Dedifferentiated amniotic fluid mesenchymal stem cell (primary cell): ENCODE measurements at regions not wholly inside any gene's neighbourhood (a gene's known extent, or its start where the extent isn't known, plus 50 kb on each side); places are given as distances from the start of the nearest gene placed in this dataset.

Source experiments
- DNase-seq: peaks from one replicate; pipeline ENCODE4 v3.0.0-alpha.2; 2016; ENCODE audit errors: extremely low spot score

DNA sequence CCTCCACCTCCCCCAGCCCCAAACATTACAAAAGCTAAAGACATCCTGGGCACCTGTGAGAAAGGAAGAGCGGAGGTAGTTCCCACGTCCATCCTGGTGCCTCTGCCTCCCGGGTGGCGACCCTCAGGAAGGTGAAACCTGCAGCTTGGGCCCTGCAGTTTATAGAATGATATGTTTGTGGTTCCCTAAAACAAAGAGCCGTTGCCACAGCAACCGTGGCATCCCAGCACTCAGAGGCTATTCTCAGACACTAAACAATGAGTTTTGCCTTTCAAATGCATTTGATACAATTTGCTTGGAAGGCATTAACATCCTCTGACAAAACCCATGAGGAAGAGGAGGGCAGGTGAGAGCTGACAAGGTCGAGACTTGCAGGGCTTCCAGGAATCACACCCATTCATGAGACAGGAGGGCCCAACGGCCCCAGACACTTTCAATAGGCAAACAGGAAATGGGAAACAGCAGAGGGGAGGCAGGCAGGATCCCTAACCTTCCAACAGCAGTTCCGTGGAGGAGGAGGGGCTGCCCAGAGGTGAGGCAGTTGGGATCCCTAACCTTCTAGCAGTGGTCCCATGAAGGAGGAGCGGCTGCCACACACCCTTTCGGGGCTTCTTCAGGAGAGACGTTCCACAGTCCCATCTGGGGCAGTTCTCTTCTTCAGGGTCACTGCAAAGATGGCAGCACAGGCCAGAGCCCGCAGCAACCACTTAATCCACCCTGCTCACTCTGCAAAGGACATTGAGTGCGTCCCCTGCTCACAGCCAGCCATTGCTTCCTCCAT is 379.2 kb downstream of the SHANK2 start:
- no peak for DNase-seq

- no peak for DNase-seq
These were observed 378.5 kb downstream of the SHANK2 start for GRCh38 chr11:70873736-70874412.

DNA sequence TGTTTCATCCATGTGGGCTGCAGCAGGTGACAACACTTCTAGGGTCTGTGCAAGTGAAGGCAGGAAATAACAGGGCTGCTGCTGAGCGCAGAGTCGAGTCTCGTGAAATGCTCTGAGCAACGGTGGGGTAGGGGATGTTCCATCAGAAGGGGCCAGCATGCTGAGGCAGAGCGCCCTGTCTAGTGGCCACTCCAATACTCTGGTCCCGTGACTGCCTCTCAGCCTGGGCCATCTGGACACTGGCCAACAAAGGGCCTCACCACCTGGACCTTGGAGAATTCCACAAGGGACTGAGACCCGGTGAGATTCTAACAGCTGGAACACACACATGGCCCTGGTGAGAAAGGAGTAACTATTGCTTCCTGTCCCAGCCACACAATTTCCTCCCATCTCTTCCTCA is 375.7 kb downstream of the SHANK2 start:
- DNase-seq = no peak

DNA sequence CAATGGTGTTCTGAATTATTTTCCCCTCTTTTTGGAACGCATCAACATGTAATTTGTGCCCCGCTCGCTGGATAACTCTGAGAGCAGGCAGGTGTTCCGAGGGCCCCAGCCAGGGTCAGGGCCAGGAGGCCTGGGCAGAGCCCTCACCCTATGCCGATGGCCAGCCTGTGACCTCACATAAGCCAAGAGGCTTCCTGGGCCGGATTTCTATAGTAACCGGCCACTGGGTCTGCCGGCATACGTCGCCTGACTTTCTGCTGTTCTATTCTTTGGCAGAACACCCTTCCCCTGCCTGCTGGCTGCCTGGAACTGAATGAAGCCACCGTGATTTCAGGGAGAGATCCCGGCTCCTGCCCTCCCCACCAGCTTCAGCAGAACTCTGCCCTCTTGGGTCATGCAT is 375.2 kb downstream of the SHANK2 start:
- DNase-seq = no peak

GRCh38 chr11:70878366-70878765 is 374.0 kb downstream of the SHANK2 start:
- DNase-seq = no peak

- no peak for DNase-seq
These were observed 372.6 kb downstream of the SHANK2 start for GRCh38 chr11:70879601-70880285.

GRCh38 chr11:70880416-70880815 is 372.0 kb downstream of the SHANK2 start:
- no peak for DNase-seq

GRCh38 chr11:70881948-70882715 is 370.2 kb downstream of the SHANK2 start:
- no peak for DNase-seq

- DNase-seq = no peak
These were observed 369.7 kb downstream of the SHANK2 start for GRCh38 chr11:70882716-70883085.

- DNase-seq = no peak
These were observed 368.9 kb downstream of the SHANK2 start for GRCh38 chr11:70883323-70883940.

GRCh38 chr11:70883973-70884623 is 368.3 kb downstream of the SHANK2 start:
- DNase-seq = peak; percentile 26

DNA sequence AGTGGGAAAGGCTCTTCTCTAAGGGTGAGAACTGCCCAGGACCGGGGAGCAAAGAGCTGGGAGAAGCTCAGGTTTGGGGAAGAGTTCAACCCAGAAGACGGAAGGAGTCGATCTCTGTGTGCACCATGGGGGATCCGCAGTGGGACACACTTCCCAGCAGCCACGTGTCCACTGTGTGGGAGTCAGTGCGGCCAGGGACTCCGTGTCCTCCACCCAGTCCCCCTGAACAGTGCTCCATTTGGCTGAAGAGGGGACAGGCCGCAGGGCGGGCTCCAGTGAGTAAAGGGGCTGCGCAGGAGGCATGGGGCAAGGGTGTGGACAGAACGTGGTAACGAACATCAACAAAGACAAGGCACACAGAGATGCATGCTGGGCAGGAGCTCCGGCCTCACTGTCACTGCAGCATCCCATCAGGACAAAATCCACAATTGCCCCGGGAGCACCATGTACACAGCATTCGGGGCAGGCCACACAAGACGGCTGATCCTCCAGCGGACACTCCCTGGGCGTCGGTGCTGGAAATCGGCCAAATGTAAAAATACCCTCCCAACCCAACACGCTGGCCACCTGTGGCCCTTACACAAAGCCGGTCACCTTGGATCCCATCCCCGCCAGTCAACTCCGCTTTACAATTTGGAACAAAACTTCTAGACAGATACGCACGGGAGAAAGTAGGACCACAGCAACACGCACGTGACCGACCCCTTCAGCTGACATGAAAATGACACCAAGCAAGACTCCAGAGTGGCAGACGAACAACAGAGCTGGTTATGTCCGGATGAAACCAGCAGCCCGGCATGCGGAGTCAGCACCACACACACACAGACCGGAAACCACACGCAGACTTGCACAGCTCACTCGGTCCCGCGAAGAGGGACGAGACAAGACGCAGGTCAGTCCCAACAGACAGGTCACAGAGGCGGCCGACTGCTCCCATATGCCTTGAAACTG is 366.8 kb downstream of the SHANK2 start:
- DNase-seq = no peak

DNA sequence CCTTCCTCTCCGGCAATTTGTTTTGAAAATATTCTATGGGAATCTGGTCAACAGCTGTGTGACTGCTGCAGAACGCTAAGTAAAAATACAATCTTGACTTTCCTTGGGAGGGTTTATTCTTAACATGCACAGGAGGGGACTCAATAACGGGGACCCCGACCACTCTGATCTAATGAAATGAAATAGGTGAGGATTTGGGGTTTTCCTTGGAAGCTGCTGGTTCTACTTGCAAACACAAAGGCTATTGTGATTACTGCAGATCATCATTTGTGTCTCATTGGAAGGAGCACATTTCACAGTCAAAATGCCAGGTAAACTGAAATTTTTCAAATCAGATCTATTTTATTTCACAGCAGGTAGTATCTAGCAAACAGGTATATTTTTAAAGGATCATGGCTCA is 366.1 kb downstream of the SHANK2 start:
- DNase-seq = no peak

DNA sequence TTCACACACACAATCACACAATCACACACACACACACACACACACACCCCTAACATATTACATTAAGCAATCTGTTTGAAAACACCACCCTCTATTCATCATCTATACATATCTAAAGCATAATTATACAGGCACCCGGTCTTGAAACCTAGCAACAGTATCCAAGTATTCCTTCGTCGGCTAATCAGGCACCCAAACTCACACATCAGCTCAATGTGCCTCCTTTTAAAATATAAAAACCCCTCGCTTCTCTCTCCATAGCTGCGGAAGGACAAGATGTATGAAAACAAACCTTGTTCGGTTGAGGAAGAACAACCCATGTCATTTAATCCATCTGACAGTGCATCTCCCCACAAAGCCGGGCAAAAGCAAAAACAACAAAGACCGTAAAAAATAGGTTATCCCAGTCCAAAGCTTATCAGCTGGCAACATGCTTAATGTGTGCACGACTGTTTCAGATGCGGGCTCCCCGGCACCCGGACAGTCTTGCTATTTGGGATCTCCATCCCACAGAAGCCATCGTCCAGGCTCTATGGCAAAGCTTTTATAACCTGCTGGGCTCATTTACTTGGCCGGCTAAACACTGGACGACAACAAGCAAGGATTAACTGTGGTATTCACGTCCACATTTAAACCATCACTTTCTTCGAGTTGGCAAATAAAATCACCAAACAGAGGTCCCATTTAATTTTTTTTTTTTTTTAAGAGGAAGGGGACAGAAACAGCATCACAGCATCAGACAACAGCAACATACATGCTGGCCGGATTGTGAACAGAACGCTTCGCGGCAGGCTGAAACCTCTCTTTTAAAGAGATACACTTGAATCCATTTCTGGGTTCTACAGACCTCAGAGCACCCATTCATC is 365.5 kb downstream of the SHANK2 start:
- no peak for DNase-seq

DNA sequence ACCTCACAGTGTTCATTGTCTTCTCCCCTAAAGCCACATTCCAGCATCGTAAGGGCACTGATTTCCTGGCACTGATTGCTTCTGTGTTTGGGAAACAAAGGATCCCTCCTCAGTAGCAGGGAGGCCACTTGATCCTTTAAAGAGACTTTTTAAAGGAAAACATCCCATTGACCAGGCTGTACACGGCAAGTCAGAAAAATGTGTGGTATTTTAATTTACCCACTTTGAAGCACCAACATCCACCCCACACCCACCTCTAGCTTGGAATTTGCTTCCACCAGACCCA is 364.9 kb downstream of the SHANK2 start:
- no peak for DNase-seq

GRCh38 chr11:70888061-70888460 is 364.3 kb downstream of the SHANK2 start:
- no peak for DNase-seq

DNA sequence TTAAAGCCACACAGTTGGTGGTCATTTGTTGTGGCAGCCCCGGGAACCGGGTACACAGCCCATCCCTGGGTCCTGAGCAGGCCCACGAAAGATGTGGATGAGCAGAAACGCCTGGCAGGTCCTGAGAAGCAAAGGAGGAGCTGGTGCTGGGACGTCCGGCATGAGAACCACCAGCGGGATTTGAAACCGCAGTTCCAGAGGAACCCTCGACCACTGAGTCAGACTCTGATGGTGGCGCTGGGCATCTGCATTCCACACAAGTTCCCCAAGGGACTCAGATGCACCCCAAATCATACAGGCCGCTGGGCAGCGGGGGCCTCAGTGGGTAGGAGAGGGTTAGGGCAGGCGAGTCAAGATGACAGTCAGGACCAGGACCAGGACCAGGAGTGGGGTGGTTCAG is 363.0 kb downstream of the SHANK2 start:
- DNase-seq = no peak

GRCh38 chr11:70891844-70892380 is 360.5 kb downstream of the SHANK2 start:
- DNase-seq = no peak

DNA sequence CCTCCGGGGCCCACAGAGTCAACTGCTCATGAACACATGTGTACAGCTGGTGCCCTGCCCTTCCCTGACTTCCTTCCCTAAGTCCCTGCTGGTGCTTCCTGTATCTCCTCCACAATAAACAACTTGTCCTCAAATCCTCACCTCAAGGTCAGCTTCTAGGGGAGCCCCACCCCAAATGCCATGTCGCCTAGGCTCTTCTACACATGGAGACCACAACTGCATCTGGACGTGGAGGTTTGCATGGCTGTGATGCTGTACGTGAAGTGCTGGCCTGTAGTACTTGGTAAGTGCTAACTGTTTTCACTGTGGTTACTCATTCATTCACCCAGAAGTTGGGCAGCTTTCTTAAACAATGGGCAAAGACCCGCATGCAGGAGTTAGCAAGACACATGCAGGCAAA is 359.5 kb downstream of the SHANK2 start:
- no peak for DNase-seq
